ENCODE measurements at regions not wholly inside any gene's neighbourhood (a gene's known extent, or its start where the extent isn't known, plus 50 kb on each side); places are given as distances from the start of the nearest gene placed in this dataset.

- no peak overlapping the region for H2BK5ac ChIP-seq (ENCODE audit: low read depth, low read length)
- CTCF ChIA-PET (ENCODE audit: partially characterized antibody): no interaction called here
- H2AFZ ChIP-seq (ENCODE audit: low read length): 0 out of 2 replicates have a peak overlapping the region, but pooled peaks have one; percentile 41
- no peak overlapping the region for H3K56ac ChIP-seq (replicated peaks; ENCODE audit: insufficient read length, low read depth, low read length)
- no peak for DNase-seq (ENCODE audit: low read depth in 1 of 2, low spot score in 2 of 2)
- no peak overlapping the region for H4K91ac ChIP-seq (replicated peaks; ENCODE audit: insufficient read length, low read length)
- no peak overlapping the region for H2BK15ac ChIP-seq (ENCODE audit: low read length)
- H3K9me3 ChIP-seq (ENCODE audit: insufficient read depth in 2 of 2, low read depth in 1 of 2, low read length in 1 of 2): no peaks in the 10 kb centered on the region
- H2BK12ac ChIP-seq (ENCODE audit: low read depth, low read length): no peak overlapping the region
- no peaks in the 10 kb centered on the region for H3K79me1 ChIP-seq (ENCODE audit: low read depth, low read length)
- H4K20me1 ChIP-seq (replicated peaks in 1 of 2; ENCODE audit: control insufficient read depth in 1 of 2, insufficient read depth in 2 of 2, low read length in 2 of 2): no peaks in the 10 kb centered on the region
- no peak overlapping the region for H4K8ac ChIP-seq (ENCODE audit: extremely low read depth, insufficient read depth, low read length)
- H3K4ac ChIP-seq (replicated peaks; ENCODE audit: insufficient read length, low read depth, low read length): no peak overlapping the region
- no peak overlapping the region for H2AK5ac ChIP-seq (ENCODE audit: low read depth, low read length)
- no peaks in the 10 kb centered on the region for H3K36me3 ChIP-seq (ENCODE audit: control insufficient read depth in 2 of 4, insufficient read depth in 4 of 4, low read length in 3 of 4)
- H3K18ac ChIP-seq (ENCODE audit: extremely low read depth, low read length): no peak overlapping the region
- no peaks in the 10 kb centered on the region for H3K23me2 ChIP-seq (ENCODE audit: low read depth, low read length)
- POLR2A ChIA-PET (ENCODE audit: partially characterized antibody): no interaction called here
- no peaks in the 10 kb centered on the region for H3K27me3 ChIP-seq (replicated peaks in 1 of 4; ENCODE audit: control insufficient read depth in 3 of 4, extremely low read depth in 1 of 4, insufficient read depth in 3 of 4, low read length in 3 of 4)
- H3K79me2 ChIP-seq (ENCODE audit: control insufficient read depth in 1 of 2, insufficient read depth in 2 of 2, low read length in 2 of 2): no peaks in the 10 kb centered on the region
- H3K4me2 ChIP-seq (ENCODE audit: insufficient read depth in 1 of 2, low read depth in 2 of 2, low read length in 2 of 2): no peak overlapping the region
- no peak overlapping the region for H2BK20ac ChIP-seq (ENCODE audit: low read length)
- H3K14ac ChIP-seq (ENCODE audit: insufficient read length): no peak overlapping the region
- no peak overlapping the region for H3K27ac ChIP-seq (ENCODE audit: low read depth, low read length)
- WGBS, 2 experiments (ENCODE audit: extremely low coverage in 1 of 2, insufficient coverage in 1 of 2, insufficient read length in 1 of 2, insufficient replicate concordance in 2 of 2, low coverage in 1 of 2, low lambda C conversion rate in 2 of 2, missing lambda C conversion rate in 1 of 2): 95% methylated on average over 2 of the region's 2 CpGs; no CpG with 5 or more reads in 1 of the 2 experiments
- H3K4me1 ChIP-seq (replicated peaks in 1 of 4; ENCODE audit: control insufficient read depth in 3 of 4, insufficient read depth in 4 of 4, low read length in 3 of 4): no peaks in the 10 kb centered on the region
- H3K4me3 ChIP-seq (ENCODE audit: extremely low read depth in 1 of 4, insufficient read depth in 2 of 4, low read depth in 3 of 4, low read length in 4 of 4): no peak overlapping the region
- no peak overlapping the region for H2BK120ac ChIP-seq (replicated peaks; ENCODE audit: low read depth, low read length)
- no peak overlapping the region for H3K23ac ChIP-seq (ENCODE audit: insufficient read length)
- FAIRE-seq: no peak
- no peak overlapping the region for H4K5ac ChIP-seq (ENCODE audit: insufficient read length, low read depth, low read length)
- H3K9ac ChIP-seq (replicated peaks in 1 of 4; ENCODE audit: extremely low read depth in 1 of 4, low read depth in 3 of 4, low read length in 3 of 4): no peak overlapping the region
- TF ChIP-seq CBX8 (IDR thresholded peaks at IDR 0.05; ENCODE audit: borderline replicate concordance, low read depth, low read length) (no peak), E2F6 (IDR thresholded peaks at IDR 0.05) (no peak), ZNF274 (IDR thresholded peaks at IDR 0.05; ENCODE audit: borderline replicate concordance, extremely low read depth, low read length) (no peak), SP2 (IDR thresholded peaks at IDR 0.05; ENCODE audit: low read length) (no peak), HDAC6 (IDR thresholded peaks at IDR 0.05; ENCODE audit: low read depth, low read length) (no peak), ASH2L (IDR thresholded peaks at IDR 0.05; ENCODE audit: low read length) (no peak), KDM1A (IDR thresholded peaks at IDR 0.05; ENCODE audit: borderline replicate concordance, low read length) (no peak), POLR2A (IDR thresholded peaks at IDR 0.05; ENCODE audit: control extremely low read depth in 1 of 2, low read depth in 2 of 2, low read length in 2 of 2) (no peak), PHF8 (conservative IDR thresholded peaks at IDR 0.05; ENCODE audit: low read depth, low read length) (no peak), GTF2F1 (IDR thresholded peaks at IDR 0.05; ENCODE audit: borderline replicate concordance, low read depth, low read length) (no peak), SP4 (IDR thresholded peaks at IDR 0.05; ENCODE audit: low read length) (no peak), SIX5 (IDR thresholded peaks at IDR 0.05; ENCODE audit: low read depth, low read length) (no peak)
- TF ChIP-seq, protein P1, sequence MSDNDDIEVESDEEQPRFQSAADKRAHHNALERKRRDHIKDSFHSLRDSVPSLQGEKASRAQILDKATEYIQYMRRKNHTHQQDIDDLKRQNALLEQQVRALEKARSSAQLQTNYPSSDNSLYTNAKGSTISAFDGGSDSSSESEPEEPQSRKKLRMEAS (IDR thresholded peaks at IDR 0.05): no peak
- TF ChIP-seq, protein P2, sequence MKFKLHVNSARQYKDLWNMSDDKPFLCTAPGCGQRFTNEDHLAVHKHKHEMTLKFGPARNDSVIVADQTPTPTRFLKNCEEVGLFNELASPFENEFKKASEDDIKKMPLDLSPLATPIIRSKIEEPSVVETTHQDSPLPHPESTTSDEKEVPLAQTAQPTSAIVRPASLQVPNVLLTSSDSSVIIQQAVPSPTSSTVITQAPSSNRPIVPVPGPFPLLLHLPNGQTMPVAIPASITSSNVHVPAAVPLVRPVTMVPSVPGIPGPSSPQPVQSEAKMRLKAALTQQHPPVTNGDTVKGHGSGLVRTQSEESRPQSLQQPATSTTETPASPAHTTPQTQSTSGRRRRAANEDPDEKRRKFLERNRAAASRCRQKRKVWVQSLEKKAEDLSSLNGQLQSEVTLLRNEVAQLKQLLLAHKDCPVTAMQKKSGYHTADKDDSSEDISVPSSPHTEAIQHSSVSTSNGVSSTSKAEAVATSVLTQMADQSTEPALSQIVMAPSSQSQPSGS (IDR thresholded peaks at IDR 0.05; ENCODE audit: low read length): no peak
These were observed 519.1 kb upstream of the EYS start for GRCh38 chr6:66226109-66226508.

Measured in H1 (cell line).